ENCODE measurements at regions not wholly inside any gene's neighbourhood (a gene's known extent, or its start where the extent isn't known, plus 50 kb on each side); places are given as distances from the start of the nearest gene placed in this dataset.

DNA sequence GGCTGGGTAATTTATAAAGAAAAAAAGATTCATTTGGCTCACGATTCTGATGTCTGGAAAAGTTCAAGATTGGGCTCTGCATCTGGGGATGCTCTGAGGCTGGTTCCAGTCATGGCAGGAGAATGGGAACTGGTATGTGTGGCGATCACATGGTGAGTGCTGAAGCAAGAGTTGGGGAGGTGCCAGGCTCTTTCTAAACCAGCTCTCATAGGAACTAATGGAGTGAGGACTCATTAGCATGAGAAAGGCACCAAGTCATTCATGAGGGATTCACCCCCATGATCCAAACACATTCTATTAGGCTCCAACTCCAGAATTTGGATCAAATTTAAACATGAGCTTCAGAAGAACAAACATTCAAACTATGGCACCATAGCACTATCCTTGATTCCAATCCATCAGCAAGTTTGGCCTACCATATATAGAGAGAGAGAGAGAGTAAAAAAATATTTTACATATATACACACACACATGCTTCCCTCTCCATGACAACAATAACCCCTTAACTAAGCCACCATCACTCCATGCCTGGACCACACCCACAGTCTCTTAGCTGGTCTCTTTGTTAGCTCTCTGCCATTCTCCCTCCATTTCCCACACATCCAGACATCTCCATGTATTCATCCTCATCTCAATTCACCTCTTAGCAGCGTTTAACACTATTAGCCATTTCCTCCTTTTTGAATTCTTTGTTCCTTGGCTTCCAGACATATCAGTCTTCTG, 57.9 kb downstream of the NPY start:
- DNase-seq (ENCODE audit: low read depth in 2 of 2): no peak

DNA sequence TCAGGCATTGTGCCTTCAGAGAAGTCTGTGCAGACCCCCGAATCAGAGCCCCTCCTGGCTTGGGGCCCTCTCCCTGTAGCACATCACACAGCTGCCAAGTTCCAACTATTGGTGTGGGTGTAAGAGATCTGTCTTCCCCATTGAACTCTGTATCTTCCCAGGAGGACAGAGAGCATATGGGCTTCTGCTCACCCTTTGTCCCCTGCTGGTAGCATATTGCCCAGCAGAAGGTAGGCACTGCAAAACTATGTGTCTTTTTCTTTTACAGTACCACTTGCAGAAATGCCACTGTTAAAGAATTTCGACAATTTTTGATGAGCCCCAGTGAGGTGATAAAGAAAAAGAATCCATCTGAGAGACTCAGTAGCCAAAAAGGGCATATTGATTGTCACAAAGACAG, 59.6 kb downstream of the NPY start:
- no peak for DNase-seq (ENCODE audit: low read depth in 2 of 2)

DNA sequence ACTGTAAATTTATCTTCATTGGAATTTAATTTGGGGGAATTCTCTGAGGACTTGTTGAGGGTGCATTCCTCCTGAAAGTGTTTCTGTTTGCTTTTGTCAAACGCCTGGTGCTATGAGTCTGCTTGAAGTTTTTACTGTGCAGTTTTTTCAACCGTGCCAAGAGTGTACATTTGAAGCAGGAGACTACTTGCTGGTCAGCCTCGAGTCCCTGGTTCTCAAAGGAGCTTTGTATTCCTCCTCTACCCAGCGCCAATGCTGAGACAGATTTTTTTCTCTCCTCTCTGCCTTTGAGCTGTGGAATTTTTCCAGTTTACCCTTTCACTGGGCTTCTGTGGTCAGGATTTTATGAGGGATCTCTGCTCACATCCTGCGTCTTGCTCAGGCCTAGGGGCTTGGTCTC, 62.1 kb downstream of the NPY start:
- no peak for DNase-seq (ENCODE audit: low read depth in 2 of 2)

DNA sequence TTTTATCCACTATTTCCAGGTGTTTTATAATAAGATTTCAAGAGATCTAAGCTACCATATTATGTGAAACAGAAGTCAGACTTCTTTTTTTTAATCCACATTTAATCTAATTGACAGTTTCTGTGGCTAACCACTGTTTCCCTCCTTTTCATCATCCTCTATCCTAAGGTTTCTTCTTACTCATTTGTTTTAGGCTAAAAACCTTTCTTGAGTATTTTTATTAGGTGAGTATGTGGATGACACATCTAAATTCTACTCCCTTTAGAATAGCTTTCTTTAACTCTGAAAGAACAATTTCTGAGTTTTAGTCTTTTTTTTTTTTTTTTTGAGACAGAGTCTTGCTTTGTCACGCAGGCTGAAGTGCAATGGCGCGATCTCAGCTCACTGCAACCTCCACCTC, 62.7 kb downstream of the NPY start:
- DNase-seq (ENCODE audit: low read depth in 2 of 2): no peak

DNA sequence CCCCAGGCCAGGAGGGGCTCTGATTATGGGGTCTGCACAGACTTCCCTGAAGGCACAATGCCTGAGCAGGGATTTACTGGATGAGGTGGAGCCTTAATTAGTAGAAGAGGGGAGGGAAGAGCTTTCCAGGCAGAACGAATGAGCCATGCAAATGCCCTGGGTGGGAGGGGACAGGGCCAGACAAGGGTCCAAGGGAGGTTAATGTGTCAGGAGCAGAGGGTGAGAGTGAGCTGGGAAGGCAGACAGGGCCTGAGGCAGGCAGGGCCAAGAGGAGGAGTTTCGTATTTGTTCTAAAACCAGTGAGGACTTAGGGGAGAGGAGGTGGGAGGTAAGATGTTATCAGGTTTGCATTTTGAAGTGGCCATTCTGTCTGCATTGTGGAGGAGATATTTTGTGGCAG, 65.3 kb downstream of the NPY start:
- no peak for DNase-seq (ENCODE audit: low read depth in 2 of 2)

DNA sequence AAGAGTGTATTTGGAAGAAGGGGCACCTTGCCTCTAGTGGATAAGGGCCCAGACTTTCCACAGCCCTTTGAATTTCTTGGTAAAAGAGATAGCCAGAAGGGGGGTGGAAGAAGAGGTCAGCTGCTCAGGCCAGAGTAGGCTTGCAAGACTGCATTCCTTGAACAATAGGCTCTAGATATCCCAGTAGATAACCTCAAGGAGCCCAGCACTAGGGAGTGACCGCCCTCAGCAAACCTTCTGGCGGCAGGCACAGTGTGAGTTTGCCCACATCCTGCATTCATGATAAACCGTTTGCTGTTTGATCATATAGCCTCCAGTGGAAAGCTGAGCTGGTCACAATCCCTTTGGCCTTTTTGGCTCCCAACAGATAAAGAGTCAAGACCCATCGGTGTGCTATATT, 70.5 kb downstream of the NPY start:
- DNase-seq (ENCODE audit: low read depth in 2 of 2): no peak

DNA sequence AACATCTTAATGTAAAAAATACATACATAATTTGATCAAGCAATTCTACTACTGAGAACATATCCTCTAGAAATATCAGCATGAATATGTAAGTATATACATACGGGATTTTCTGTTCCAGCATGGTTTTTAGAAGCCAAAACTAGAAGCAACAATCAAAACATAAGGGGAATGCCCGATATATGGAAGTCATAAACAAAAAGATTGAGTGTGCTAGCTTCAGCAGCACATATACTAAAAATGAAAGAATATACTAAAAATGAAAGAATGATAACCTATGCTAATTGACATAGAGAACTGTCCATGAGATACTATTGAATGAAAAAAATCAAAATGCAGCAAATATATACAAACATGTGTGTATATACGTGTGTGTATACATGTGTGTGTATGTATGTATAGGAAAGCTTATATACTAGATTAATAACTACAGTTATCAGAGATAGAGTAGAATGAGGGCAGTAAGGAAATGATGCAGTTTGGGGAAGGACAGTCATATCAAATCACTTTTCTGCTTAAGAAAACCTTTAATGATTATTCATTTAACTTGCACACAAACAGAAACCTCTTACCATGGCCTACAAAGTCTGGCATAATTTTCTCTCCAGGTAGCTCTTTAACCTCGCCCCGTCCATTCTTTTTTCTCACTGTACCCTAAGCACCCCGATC, 72.9 kb downstream of the NPY start:
- DNase-seq (ENCODE audit: low read depth in 2 of 2): no peak

DNA sequence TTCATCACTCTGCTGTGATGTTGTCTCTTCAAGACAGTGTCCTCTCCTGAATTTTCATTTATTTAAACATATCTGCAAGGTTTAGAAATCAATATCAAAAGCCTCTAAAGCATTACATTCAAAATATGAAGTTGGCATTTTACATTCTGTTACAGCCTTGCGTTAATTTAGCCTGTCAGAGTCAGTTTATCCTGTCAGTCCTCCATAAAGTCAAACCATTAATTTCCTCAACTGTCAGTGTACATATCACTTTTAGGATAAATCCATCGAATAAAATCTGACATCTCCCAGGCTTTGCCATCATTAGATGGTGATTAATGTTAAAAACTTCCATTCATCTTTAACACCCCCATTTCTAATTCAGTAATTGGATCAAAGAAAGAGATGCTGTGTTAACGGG, 77.0 kb downstream of the NPY start:
- DNase-seq (ENCODE audit: low read depth in 2 of 2): no peak

DNA sequence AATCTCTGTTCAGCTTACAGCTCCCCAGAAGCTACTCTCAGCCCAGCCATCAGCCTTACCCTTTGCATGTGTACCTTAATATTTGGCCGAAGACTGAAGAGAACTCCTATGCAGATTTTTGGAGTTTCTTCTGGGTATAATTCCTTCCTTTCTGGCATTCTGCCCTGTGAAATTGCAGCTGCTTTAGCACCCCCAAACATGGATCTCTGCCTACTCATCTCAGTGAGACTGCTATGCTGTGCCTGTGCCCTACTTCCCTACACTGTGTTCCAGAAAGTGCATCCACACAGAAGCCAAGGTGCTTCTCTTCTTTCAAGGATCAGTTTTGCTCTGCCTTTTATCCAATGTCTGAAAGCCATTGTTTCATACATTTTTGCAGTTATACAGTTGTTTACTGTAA, 81.6 kb downstream of the NPY start:
- DNase-seq (ENCODE audit: low read depth in 2 of 2): no peak

DNA sequence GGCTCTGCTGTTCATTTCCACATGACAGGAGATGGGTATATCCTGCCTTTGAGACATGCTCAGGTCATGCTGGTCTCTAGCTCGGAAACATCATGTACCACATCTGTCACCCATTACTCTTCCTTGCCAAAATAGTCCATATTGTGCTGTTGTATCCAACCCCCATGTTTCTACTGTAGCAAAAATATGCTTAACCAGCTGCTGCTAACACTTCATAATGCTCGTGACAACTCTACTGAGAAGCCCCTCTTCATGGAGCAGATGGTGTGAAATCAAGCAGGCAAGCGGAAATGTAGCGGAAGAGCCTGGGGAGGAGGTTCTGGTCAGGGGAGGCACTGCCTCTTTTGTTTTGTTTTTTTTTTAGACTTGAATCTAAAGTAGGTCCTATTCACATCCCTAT, 82.9 kb downstream of the NPY start:
- no peak for DNase-seq (ENCODE audit: low read depth in 2 of 2)

DNA sequence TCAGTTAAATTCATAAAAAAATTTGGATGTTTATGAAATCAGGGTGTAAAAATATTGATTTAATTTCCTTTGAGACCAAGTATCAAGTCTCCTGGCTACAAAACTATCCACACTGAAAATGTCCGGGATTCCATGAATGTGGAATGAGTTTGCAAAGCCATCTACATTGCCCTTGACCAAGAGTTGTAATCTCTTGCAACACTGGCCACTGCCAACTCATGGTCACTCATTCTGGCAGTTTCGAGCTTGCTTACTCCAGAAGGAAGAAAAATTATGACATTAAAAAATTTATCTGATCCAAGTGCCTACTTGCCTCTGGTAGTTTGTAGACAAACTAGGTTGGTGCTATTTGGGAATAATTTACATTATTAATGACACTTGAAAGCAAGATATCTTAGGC, 84.2 kb downstream of the NPY start:
- no peak for DNase-seq (ENCODE audit: low read depth in 2 of 2)

DNA sequence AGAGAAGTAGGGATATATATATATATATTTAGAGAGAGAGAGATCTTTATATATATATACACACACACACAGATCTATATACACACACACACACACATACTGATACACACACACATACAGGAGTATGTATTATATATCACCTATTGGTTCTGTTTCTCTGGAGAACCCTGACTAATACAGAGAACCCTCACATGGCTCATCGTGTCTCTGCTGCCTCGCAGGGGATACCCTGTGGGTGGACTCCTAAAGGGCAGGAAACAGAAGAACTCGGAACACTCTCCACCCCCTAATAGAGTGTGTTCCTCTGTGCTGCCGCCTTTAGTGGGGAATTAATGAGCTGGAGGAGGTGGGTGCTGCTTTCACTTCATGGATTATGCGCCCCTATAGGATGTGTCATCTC, 86.6 kb downstream of the NPY start:
- no peak for DNase-seq (ENCODE audit: low read depth in 2 of 2)

DNA sequence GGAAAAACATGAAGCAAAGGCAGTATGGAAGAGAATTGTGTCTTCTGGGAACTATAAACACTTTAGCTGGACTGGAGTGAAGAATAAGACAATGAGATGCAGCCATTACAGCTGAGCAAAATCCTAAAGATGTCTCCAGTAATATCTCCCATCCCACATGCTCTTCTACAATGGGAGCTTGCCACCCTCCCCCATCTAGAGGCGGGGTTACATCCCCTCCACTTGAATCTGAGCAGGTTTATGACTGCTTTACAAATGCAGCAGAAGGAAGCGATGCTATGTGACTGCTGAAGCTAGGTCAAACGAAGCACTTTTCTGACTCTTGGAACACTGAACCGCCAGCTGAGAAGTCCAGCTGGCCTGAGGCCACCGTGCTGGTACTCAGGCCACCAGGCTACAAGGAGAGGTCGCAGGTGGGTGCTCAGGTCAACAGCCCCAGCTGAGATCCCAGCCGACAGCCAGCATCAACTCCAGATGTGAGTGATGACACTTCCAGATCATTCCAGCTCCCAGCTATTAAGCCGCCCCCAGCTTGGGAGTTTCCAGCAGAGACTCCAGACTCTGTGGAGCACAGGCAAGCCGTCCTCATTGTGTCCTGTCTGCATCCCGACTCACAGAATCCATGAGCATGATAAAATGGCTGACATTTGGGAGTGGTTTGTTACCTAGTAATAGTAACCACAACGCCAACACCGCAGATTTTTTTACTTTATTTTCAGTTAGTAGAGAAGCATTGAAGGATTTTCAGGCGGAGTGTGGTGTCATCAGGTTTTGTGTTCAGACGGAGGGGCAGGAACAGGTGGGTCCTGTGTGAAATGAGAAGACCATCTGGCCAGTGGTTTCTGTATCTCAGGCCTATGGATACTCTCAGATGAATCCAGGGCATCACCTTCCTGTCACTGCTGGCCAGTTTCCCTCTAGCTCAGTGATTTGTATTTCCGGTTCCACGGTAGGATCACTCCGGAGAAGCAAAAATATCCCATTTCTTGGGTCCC, 89.3 kb downstream of the NPY start:
- no peak for DNase-seq (ENCODE audit: low read depth in 2 of 2)

DNA sequence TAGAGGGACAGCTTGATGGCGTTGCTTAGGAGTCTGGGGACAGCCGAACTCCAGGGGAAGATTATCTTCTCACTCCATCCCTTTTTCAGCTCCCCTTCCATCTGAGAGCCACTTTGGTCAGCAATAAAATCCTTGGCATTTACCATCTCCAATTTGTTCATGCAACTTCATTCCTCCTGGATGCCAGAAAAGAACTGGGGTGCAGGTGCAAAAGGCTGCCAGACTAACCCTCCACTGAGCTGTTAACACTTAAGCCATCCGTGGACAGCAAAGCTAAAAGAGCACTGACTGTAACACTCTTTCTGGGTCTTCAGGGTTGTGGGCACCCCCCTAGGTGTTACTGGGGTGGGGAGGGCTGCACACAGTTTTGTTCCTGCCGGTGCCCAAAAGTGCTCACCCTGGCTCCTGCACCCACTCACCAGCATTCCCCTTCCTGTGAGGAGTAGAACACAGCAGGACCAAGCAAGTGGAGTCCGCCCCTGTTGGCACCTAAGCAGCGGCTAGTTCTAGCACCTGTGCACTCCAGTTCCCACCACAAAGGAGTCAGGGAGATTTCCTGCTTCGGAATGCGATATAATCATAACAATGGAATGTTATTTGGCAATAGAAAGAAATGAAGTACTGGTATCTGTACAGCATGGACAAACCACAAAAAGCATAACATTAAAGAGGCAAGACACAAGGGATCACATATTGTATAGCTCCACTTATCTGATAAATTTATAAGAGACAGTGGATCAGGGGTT, 95.1 kb downstream of the NPY start:
- DNase-seq (ENCODE audit: low read depth in 2 of 2): no peak

DNA sequence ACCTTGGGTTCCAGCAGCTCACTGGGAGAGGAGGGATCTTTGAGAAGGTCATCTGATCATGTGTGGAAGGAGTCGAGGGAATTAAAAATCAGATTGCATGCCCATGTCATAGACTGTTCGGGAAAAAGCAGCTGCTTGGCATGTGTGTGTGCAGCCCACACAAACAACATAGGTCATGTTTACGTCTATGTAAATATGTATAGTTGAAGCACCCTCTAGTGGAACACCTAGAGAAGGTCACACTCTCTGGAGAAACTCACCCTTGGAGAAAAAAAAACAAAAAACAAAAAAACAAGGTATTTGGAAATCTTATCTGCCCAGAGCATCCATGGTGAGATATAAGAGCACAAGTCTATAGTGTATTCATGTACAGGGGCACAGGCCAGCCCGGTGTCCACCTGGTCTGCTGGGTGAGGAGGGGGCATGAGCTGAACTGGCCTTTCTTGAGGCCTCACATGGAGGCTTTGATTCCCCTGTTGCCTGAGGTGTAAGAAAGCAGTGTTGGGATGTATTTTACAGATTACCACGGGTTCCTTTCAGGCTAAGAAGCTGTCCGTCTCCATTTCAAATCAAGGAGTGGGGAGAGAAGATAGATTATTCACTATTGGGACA, 98.0 kb downstream of the NPY start:
- DNase-seq (ENCODE audit: low read depth in 2 of 2): no peak

DNA sequence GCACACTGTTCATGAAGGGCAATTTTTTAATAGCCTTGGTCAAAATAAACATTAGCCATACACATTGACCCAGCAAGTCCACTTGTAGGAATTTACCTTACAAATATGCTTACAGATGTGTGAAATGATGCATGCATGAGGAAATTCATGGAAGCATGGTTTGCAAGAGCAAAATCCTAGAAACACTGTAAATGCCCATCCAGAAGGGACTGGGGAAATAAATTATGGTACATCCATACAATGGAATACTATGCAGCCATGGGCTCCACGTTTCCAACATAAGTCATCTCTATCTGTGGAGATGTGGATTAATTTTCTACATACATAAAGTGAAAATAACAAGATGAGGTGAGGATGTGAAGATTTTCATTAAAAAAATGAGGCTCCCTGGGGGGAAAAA, 99.1 kb downstream of the NPY start:
- DNase-seq (ENCODE audit: low read depth in 2 of 2): no peak

DNA sequence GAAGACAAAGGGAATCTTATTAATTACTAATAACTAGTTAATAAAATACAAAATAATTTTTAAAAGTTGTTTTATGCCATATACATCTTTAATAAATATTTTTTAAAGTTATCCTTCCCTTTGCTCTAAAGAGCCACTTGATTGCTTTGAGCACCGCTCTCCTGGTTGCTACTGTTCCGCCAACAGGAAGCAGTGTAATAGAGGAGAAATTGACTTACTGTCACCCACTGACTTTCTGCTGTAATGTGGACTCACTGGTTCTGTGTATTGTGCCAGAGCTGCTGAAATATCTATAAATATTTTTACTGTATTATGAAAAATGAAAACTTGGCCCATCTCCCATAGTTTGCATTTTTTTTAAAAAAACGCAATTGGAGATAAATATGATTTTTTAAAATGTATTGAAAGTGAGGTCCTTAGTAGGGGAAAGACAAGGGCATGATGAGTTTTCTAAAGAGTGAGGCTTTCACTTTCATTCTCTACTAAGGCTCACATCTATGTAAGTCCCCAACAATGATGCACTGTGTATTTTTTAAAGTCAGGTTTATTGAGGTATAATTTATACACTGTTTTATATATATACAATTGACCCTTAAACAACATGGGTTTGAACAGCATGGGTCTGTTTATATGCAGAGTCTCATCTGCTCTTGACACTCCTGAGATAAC, 100.5 kb downstream of the NPY start:
- no peak for DNase-seq (ENCODE audit: low read depth in 2 of 2)

DNA sequence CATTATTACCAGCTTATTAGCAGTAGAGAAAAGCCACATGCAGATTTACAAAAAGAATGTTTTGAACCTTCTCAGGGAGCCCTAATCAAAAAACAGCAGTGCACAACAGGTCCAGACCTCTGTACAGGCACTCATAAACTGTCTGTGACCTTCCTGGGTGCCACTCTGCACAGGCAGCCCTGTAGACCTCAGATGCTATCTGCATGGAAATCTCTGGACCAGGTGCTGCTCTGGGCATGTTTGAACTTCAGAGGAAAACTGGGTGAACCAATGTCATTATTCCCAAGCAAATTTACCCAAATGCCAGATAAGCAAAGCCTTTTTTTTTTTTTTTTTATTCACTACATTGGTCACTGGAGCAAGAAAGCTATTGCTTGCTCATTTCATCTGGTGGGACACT, 104.2 kb downstream of the NPY start:
- DNase-seq (ENCODE audit: low read depth in 2 of 2): no peak

DNA sequence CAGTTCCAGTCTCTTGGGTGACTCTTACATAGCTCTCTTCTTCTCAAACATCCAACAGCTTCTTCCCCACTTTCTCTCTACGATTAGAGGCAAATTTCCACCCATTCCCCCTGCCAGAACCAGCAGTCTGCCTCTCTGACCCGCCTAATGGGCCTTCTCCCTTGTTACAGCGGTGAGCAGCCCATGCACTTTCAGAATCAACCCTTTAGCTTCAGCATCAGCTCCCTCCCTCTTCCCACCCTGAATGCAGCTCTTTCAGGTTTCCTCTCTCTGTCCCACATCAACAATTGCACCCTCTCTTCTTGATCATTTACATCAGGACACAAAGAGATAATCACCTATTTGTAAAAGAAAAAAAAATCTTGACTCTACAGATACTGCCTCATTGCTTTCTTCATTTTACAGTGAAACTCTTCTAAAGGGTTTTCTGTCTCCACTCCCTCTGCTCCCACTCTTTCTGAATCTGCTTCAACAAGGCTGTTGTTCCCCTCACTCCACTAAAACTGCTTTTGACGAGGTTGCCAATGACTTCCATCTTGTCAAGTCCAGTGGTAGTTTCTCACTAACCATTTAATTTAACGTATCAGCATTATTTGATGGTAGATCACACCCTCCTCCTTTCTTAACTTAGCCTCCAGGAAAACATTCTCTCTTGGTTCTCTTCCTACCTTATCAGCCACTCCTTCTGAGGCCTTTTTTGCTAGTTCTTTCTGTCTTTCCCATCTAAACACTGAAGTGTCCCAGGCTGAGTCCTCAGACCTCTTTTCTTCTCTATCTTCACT, 106.6 kb downstream of the NPY start:
- no peak for DNase-seq (ENCODE audit: low read depth in 2 of 2)

DNA sequence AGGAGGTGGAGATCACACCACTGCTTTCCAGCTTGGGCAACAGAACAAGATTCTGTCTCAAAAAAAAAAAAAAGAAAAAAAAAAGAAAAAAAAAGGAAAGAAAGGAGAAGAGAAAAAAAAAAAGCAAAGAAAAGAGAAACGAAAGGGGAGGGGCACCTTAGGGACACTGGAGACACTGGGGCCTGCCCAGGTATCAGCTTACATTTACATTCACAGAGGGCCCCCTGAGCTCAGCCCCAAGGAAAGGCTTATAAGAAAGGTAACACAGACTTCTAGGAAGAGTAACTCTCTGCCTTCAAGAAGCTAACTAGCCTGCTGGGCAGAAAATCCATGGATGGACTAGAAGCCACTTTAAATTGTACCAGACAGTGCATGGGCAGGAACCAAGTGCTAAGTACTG, 108.8 kb downstream of the NPY start:
- no peak for DNase-seq (ENCODE audit: low read depth in 2 of 2)

All from stimulated activated CD8-positive, alpha-beta memory T cell treated with anti-CD3 and anti-CD28 coated beads, Interleukin-7, amount 100 ng/mL, for 4 hours (primary cell).